Stimulated activated CD8-positive, alpha-beta memory T cell treated with anti-CD3 and anti-CD28 coated beads, Interleukin-7, amount 100 ng/mL, for 24 hours (primary cell): ENCODE measurements at regions not wholly inside any gene's neighbourhood (a gene's known extent, or its start where the extent isn't known, plus 50 kb on each side); places are given as distances from the start of the nearest gene placed in this dataset.
"Not testable (repeated sequence)": the region's sequence is repeated elsewhere in the genome, so short reads cannot be mapped to it uniquely, and the experiment has no call there.

Experiments used
- DNase-seq: peaks from one replicate; pipeline ENCODE4 v3.0.0-alpha.2; 2020; ENCODE audit warnings: low read depth

DNA sequence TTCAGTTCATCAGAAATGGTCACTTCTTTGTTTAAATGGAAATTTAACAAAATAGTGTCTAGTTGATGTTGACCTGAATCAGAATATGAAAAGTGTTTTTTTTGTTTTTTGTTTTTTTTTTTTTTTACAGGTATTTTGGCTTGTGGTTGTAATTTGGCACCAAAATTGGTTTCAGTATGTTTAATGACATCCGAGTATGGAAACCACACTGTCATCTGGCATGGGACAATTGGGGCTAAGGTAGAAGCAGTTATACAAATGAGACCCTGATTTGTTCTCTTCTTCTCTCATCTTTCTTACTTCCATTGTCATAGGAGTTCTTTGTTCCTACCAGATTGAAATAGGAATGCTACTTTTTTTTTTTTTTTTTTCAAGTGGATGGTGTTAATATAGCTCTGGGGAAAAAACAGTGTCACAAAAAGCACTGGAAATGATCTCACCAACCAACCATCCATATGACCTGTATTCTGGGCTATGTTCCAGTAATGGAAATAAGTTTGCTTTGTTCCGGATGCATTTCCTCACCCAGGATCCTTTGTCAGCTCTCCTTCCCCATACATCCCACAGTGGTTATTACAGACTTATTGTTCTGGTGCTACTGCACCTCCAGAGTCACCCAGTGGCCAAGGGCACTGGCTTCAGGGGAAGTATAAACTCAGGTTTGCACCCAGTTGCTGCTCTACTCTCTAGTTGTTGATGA is 95.8 kb downstream of the ATXN3L start:
- DNase-seq = no peak

DNA sequence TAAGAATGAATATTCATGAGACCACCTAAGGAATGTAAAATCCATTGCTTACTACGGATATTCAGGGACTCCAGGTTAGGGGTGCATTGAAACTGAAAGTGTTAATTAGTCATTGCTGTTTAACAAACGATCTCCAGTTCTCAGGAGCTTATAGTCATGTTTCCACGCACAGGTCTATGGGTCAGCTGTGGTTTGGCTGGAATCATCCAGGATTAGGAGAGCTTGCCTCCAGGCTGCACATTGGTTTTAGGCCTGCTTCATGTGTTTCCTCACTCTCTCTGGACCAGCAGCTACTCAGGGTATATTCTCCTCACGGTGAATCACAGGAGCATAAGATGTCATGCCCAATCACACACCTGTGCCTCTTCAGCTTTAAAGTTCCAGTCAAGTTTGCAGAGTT is 98.9 kb downstream of the ATXN3L start:
- no peak for DNase-seq

DNA sequence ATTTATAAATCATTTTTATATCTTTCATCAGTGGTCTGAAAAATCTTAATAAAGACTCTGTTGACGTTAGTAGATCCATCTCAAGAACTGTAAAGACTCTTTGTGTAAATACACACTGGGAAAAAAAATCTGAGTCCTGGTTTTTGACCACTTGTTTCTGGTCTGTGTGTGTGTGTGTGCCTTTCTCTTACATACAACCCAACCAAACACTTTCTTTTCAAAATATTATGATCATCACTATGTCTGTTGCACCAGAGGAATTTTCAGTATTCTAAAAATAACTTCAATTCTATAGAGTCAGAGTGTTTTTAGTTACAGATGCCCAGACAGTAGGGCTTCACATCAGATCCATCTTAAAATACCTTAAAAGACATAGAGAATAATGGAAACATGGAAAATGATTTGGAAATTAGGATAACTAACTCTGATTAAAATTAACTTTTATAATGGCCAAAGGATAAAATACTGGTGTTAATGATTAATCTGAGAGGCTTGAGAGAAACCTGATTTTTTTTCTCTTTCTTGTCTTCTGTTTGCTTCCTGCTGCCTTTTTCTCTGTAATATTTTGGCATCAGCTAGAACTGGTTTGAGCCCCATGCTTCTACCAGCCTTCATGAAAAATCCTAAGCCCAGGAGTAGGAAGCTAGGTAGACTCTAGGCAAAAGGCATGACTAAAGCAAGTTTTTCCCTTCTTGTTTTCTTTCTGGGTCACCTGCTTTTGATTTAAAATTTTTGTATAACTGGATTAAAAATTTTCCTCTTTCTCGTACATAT is 99.7 kb downstream of the ATXN3L start:
- DNase-seq = no peak

DNA sequence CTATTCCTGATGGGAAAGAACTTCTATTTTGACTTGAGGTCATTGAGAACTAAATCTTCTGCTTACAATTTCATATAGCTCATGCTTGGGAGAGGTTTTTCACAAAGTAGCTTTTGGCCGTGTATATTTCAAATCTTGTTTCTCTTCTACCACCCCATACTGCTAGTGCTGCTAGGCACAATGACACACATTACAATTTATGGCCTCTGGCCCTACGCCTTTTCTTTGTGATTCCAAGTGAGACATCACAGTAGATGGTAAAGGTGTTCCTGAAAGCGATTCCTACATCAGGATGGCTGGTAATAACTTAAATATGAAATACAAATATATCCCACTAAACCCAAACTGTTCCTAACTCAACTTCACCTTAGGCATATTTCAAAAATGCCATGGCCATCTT is 101.1 kb downstream of the ATXN3L start:
- no peak for DNase-seq

DNA sequence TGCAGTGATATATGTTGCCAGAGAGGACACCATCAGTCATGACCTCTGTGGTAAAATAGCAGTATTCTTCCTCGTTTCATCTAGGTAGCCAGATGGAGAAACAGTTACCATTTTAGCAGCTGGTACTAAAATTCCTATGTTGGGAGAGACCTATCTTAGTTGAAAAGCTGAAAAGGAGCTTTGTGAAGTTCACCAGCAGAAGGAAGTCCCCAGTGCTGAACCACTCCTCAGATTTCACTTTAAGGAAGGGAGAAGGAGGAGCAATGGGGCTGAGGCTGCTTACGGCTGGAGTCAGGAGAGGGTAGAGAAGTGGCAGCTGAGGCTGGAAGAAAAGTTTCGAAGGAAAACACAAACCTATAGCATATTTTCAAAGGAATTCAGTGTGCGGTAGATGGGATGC is 103.7 kb downstream of the ATXN3L start:
- no peak for DNase-seq

DNA sequence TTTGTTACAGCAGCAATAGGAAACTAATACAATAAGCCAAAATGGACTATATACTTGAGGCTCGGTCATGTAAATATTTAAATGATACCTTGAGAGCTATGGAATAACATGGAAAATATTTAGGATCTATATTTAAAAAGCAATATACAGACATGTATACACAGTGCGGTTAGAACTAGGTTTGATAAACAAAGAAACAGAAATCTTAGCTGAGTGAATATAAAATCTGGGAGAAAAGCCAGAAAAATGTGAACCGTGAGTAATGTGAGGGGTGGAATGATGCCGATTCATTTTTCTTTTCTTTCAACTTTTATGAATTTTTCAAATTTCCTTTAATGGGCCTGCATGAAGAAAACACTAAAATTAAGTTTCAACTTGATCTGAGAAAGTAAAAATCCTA is 104.1 kb downstream of the ATXN3L start:
- no peak for DNase-seq

DNA sequence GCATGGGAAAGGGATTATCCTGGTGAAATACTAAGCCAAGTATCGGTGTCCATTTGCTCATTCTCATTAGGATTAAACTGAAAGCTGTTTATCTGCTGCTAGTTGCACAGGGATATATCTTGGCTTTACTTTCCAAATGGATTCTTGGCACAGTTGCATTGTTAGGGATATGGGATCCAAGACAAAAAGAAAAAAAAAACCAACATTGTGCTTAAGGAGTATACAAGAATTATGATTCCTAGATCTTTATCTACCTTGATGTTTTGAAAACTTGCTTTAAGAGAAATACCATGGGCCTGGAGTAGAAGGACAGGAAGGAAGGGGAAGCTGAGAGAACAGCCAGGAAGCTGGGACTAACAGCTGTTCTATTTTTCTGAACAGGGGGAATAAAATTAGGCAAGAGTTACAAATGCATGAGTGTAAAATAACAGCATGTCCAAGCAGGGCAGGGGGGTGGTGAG is 107.6 kb downstream of the ATXN3L start:
- no peak for DNase-seq

DNA sequence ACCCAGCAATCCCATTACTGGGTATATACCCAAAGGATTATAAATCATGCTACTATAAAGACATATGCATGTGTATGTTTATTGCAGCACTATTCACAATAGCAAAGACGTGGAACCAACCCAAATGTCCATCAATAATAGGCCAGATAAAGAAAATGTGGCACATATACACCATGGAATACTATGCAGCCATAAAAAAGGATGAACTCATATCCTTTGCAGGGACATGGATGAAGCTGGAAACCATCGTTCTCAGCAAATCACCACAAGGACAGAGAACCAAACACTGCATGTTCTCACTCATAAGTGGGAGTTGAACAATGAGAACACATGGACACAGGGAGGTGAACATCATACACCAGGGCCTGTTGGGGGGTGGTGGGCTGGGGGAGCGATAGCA is 109.7 kb downstream of the ATXN3L start:
- not testable (repeated sequence) for DNase-seq

DNA sequence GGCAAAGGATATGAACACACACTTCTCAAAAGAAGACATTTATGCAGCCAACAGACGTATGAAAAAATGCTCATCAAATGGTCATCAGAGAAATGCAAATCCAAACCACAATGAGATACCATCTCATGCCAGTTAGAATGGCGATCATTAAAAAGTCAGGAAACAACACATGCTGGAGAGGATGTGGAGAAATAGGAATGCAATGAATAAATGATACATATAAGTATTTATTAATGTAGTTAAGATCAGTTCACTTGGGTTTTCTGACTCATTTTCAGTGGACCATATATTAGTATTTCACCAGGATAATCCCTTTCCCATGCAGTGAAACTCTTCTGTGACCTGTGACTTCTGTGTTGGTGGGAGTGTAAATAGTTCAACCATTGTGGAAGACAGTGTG is 110.1 kb downstream of the ATXN3L start:
- not testable (repeated sequence) for DNase-seq

DNA sequence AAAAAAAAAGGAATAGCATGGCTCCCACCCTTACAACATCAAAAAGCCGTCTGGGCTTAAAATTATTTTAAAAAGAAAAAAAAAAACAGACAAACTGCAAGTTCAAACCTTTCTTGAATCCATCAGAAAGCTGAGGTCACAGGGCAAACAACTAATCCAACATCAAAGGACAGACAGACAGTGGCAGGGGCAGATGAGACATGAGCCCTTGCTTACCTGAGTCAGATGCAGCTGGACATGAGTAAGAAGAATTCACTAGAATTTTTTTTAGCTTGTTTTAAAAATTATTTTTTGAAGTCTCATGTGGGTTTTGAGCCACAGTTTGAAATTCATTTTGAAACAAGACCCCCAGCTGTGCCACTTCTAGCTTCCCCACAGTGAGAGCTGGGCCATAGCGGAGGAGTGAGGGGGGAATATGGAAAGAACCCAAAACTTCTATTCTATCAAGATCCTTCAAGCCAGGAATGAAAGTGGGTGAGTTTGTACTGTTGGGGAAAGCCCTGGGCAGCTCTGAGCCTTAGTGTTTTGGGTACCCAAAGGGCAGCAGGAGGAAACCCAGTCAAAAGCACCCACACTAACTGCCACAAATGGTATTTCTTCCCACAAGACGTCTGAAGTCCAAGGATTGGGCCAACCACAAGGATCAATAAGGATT is 111.4 kb downstream of the ATXN3L start:
- DNase-seq = no peak

DNA sequence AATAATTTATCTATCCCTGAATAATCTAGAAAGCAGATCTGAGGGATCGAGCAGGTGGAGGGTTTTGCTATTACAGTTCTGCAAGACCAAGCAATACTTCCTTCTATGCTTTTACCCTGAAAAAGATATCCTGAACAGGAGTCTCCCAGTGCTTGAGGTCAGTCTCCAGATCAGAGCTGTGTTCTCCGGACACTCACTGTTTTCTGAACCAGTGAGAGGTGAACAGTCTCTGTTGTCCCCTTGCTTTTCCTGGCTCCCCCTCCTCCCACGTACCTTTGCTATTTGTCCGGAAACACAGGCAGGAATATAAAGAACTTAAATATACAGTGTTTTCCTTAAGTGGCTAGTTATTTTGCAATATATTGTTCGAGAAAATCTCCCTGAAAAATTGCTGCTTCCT is 116.6 kb downstream of the ATXN3L start:
- DNase-seq = no peak

DNA sequence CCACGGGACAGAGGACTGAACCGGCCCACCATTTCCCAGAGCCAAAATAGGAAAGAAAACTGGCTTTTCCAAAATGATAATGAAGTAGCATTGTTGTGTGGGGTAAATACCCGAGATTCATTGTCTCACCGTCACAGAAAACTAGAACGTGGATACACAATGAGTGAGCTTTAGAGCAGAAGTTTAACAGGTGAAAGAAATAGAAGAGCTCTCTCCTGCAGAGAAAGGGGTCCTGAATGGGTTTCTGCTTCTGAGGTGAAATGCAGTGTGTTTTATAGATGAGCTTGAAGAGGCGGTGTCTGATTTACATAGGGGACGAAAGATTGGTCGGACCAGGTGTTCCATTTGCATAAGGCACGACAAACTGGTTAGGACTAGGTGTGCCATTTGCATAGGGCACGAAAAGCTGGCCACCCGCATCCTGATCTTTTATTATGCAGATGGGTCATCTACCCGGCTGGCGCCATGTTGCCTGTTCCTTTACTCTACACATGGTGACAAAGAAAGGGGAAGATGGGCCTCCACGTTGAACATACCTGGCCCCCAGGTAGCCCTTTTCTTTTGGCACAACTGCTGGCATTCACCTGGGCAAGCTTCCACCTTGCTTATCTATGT is 118.1 kb downstream of the ATXN3L start:
- DNase-seq = no peak

DNA sequence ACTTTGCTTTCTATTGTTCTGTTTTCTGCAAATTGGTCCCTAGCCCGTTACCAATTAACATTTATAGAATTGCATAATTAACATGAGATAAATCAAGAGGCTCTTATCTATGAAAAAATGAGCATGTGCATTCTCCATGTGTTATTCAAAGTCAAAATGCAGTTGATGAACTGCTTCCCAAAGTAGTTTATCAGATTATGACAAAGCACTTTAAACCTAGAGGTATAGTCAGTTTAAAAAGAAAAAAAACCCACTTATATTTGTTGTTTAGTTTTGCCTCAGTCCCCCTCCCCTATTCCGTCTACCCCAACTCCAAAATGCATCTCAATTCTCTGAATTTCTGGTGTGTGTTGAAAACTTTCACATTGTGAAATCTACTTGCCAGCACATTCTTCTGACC is 119.5 kb downstream of the ATXN3L start:
- no peak for DNase-seq

DNA sequence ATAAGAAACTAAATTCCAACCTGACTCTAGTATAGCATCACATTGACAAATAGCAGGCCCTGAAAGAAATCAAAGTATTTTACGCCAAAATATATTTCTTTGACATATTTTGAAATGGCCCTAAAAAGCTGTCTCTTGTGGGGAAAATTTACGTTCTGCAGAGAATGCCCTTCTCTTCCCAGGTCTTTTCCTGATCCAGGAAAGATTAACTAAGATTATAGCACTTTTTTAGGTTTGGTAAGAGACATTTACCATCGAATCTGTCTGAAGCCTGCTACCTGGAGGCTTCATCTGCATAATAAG is 121.1 kb downstream of the ATXN3L start:
- DNase-seq = no peak

DNA sequence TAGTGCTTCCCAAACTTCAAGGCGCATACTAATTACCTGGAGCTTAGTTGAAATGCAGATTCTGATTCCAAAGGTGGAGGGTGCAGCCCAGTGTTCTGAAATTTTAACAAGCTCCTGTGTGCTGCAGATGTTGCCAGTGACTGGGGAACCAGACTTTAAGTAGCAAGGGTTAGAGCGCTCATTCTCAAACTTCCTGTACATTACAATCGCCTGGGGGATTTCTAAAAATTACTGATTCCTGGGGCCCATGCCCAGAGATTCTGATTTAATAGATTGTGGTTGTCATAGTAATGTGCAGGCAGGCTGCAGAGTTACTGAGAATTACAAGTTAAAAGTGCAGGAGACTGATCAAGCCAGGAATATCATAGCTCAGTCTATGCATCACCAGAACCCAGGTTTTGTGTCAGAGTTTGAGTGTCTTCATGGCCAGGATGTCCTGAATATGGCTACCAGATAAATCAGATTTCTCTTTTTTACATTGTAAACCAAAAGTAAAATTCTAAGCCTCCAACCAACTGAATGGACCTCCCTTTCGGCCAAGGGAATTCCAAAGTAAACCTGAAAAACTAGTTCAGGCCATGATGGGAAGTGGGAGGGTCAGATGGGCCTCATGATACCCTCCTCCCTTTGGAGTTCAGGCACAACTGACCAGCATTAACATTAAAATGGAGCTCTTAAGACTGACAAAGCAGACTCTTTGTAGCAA is 121.6 kb downstream of the ATXN3L start:
- no peak for DNase-seq

DNA sequence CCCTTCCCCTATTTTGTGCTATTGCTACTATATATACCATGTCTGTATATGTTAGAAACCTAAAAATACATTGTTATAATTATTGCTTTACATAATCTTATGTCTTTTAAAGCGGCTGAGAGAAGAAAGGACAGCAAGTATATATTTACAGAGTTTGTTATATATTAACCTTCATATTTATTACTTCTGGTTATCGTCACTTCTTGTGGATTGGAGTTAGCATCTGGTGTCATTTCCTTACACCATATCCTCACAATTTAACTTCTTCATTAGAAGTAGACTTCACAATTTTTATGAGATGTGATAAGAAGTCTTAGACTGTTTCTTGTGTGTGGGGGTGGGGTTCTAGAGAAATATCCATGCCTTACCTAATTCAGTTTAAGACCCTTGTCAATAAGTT is 123.1 kb downstream of the ATXN3L start:
- DNase-seq = no peak

DNA sequence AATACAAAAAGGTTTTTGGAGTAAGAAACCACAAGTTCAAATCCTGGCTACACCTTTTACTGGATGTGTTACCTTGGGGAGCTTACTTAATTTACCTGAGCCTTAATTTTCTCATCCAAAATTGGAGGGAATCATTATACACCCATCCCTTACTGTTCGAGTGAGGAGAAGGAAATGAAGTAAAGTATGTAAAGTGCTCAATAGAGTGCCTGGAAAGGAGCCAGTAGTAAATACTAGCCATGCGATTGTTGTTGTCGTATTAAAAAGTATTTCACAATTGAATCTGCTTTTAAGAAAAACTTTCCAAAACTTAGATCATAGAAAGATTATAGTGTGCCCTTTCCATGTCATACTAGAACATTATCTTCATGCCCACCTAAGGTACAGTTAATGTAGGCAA is 124.5 kb downstream of the ATXN3L start:
- no peak for DNase-seq

DNA sequence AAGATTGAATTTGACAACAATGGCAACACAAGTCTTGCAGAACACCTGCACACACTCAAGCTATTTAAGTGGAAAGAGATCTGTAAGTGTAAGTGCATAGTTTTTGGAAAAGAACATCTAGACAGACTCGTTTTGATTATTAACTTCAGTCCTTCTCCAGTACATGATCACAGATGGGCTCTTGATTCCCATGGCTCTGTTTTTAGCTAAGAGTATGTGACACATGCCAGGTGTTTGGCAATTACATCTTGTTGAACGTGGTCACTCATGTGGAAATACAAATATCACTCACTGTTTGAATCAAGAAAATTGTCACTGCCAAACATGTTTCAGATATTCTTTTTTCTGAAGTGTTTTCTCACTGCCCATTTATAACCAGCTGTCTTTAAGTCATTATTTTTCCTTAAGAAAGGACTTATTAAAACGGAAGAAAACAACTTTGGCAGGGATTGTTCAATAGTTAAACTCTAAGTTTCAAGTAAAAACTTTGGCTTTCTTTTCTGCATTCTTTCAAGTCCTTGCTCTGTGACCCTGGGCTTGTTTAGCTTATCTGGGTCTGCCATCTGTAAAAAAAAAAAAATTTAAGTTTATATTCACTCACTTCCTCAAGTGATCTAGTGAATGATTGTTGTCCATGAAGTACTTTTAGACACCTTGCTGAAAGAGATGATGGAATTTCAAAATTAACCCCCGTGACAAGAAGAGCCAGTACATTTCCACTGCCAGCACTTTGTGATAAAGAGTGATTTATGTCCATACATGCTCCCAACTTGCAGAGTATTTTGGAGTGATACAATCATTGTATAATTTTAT is 125.4 kb downstream of the ATXN3L start:
- no peak for DNase-seq

DNA sequence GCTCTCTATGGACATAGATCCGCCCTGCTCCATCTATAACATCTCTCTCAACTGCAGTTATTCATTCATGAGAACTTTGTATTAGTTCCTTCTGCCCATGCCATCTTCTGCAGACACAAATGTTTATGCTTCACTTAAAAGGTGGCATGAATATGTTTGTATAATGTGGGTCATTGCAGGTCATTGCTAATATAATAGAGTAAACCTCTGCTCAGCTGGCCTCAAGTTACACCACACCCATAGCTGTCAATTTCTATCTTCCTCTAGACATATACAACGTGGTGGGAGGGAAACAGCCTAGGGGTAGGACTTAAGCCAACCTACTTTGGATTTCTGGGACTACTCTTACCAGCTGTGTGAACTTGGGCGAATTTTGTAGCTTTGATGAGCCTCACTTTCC is 129.8 kb downstream of the ATXN3L start:
- no peak for DNase-seq

DNA sequence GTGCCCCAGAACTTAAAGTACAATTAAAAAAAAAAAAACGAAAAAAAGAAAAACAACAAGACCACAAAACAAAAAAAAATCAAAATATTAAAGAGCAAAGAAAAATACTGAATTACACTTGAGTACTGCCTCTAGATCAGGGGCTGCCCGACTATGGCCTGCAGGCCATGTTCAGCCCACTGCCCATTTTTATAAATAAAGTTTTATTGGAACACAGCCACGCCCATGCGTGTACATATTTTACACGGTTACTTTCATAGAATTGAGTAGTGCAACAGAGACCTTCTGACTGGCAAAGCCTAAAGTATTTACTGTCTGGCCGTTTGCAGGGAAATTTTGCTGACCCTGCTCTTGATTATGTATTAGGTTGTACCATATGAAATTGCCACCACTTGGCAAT is 130.5 kb downstream of the ATXN3L start:
- no peak for DNase-seq

DNA sequence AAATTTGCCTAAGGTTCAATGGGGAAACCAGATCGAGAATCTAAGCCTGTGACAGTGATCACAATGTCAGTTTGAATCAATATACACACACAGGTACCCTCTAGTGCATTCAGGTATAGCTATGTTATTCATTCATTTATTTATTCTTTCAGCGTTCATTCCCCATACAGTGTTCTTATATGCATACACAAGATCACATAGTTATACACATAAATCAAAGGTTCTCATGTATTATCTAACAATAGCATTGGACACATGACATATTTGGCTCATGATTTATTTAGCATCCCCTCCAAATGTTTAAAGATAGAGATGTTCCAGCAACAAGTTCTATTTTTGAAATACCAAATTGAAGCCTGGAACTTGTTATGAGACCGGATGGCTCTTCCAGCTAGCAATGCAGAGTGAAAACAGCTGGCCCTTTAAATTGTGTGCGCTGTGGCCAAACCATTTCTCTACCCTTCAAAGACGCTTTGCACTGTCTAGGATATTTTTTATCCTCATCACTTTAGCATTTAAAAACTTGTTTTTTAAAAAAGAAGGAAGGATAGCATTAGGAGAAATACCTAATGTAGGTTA is 131.0 kb downstream of the ATXN3L start:
- no peak for DNase-seq
